HG03342 (cell line): ENCODE measurements at regions not wholly inside any gene's neighbourhood (a gene's known extent, or its start where the extent isn't known, plus 50 kb on each side); places are given as distances from the start of the nearest gene placed in this dataset.

Experiments used
- ATAC-seq: cut with Tn5 transposase; IDR thresholded peaks from one replicate; pipeline ENCODE4 v1.9.1; 2021; ENCODE audit warnings: mild to moderate bottlenecking, moderate library complexity; ENCODE audit not compliant: unreplicated experiment

DNA sequence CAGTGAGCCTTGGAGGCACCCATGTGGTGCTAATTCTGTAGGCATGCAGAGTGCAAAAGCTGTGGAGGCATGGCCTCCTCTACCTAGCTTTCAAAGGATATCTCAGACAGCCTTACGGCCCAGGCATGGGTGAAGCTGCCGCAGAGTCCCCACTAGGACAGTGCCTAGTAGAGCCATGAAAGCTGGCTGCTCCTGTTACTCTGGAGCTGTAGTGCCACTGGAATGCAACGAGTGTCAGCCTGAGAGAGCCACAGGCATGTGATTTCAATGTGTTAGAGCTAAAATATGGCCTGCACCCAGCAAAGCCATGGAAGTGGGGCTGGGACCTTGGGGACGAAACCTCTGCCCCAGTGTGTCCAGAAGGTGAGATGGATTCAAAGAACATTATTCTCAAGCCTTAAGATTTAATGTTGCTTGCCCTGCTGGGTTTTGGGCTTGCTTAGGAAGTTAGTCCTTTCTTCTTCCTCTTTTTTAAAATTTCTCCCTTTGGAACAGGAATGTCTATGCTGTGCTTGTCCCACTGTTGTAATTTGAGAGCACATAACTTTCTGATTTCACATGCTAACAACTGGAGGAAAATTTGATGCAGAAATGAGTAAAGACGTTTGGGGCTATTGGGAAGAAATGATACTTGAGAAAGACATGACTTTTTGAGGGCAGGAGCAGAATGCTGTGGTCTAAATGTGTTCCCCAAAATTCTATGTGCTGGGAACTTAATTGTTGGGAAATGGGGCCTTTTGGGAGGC is 298.4 kb downstream of the PSAT1 start:
- no peak for ATAC-seq

DNA sequence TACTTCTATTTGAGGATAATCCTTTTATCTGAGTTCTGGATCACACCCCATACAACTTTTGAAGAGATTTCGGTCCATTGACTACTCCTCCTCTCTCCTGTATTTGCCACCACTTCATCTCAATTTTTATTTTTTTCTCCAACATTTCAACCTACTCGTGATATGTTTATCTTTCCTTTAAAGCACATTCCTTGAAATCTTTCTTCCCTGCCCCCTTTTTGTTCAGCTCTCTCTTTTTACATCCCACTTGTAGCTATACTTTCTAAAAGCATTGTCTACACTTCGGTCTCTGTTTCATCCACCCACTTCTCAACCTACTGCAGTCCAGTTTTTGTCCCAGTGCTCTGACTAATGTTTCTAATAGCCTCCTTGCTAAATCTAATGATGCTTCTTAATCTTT is 299.4 kb downstream of the PSAT1 start:
- ATAC-seq = no peak

GRCh38 chr9:78598120-78598519 is 301.2 kb downstream of the PSAT1 start:
- ATAC-seq = no peak

- ATAC-seq = no peak
Measured at GRCh38 chr9:78599926-78600325, 303.0 kb downstream of the PSAT1 start.

GRCh38 chr9:78601957-78602565 is 305.1 kb downstream of the PSAT1 start:
- peak; percentile 87 for ATAC-seq

DNA sequence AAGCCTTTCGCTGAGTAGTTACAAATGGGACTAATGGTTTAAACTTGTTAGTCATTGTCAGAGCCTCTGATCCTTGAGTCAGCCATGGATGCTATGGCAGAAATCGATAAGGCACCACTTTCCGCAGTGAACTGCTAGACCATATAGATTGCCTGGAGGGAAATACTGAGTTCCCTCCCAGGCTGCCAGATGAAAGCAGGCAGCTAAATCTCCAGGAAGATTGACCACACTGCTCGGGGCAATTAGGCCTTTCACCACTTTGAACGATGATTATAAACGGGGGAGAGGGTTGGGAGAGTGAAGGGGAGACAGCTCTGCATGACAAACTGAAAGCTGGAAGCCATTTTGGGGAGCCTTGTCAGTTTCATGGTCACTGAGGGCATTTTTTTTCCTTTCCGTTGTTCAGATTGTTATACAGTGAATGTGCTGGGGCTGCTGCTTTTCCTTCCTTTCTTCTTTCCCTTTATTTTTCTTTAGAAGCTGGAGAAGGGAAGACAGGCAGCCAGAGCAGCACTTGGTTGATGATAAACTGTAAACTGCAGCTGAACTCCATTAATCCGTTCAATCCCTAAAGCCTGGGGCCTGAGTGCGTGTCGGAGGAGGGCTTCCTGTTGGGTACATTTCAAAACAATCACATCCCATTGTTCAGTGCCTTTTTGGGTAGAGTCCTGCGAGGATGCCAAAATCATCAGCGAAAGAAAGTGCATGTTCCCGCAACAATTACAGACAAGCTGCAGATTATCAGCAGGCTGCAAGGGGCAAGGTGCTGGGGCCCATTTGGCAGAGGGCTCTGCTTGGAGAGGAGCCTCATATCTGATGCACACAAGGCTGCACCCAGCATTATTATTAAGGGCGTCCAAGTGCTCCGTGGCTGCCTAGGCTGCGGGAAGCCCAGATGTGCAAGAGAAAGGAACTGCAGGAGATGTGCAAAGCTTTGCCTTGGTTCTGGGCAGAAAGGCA is 308.4 kb downstream of the PSAT1 start:
- no peak for ATAC-seq

DNA sequence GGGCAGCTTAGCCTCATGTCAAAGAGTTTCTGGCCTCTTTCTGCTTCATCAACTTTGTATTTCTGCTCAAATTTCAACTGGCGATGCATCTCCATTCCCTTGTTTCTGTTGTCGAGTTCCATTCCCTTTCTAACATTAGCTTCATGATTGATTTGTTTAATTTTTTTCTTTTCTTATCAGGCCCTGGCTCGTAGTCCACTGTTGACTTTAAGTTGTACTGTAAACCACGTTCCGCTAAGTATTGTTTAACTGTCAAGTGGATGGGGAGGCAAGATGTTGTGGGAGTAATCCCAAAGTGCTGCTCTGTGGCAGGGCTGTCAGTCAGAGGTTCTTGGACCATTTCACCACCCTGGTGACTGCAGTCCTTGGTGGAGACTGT is 309.1 kb downstream of the PSAT1 start:
- no peak for ATAC-seq

DNA sequence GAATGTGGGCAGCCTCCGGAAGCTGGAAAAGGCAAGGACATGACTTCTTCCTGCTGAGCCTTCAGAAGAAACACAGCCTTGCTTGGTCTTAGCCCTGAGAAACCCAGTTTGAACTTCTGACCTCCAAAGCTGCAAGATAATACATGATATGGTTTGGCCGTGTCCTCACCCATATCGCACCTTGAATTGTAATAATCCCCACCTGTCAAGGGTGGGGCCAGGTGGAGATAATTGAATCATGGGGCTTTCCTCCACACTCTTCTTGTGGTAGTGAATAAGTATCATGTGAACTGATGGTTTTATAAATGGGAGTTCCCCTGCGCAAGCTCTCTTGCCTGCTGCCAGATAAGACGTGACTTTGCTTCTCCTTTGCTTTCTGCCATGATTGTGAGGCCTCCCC is 310.9 kb downstream of the PSAT1 start:
- no peak for ATAC-seq

DNA sequence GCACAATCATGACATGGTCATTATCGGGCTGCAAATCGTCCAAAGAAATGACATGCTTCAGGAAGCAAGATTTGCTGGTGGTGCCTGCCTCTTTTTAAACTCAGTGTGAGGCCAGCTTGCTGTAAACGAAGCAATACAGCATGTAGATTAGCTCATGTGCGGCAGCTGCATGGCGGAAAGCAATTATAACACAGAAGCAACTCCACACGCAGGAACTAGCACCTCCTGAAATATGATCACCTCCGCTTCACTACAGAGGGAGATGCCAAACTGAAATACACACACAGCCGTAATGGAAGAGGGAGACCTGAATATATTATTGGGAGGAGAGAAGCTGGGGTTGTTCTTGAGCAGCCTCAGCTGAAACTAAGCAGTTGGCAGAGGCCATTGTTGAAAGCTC is 312.5 kb downstream of the PSAT1 start:
- no peak for ATAC-seq

GRCh38 chr9:78612091-78612490 is 315.2 kb downstream of the PSAT1 start:
- no peak for ATAC-seq

DNA sequence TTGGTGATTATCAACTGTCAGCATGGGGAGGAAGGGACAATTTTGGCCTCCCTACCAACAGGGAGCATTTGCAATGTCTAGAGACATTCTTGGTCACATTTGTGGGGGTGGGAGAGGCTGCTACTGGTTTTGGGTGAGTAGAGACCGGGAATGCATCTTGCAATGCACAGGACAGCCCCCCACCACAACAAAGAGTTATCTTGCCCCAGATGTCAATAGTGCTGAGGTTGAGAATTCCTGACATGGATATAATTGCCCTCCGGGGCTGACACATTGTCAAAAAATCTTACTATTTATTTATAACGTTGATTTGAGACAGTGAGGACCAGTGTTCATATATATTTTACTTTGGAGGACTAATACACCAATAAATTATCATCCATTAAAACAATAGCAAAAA is 316.1 kb downstream of the PSAT1 start:
- ATAC-seq = no peak

GRCh38 chr9:78614892-78615291 is 318.0 kb downstream of the PSAT1 start:
- ATAC-seq = no peak

GRCh38 chr9:78615372-78615771 is 318.4 kb downstream of the PSAT1 start:
- ATAC-seq = no peak

DNA sequence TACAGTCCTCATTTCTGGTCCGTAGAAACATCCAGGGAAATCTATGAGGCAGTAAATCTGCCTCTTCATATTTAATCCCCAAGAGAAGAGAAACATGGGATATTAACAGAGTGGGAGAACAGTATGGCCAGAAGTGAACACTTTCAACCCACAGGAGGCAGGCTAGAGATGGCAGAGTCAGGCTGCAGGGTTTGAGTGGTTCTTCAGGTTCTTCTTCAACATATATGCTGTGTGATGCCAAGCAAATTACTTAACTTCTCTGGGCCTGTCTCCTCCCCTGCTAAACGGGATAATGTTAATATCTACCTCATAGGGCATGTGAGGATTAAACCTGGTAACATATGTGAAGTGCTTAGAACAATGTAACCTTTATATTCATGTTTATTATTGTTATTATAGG is 321.8 kb downstream of the PSAT1 start:
- no peak for ATAC-seq

GRCh38 chr9:78620303-78620702 is 323.4 kb downstream of the PSAT1 start:
- no peak for ATAC-seq

- no peak for ATAC-seq
Measured at GRCh38 chr9:78620764-78621163, 323.8 kb downstream of the PSAT1 start.

GRCh38 chr9:78622126-78622525 is 325.2 kb downstream of the PSAT1 start:
- ATAC-seq = no peak

DNA sequence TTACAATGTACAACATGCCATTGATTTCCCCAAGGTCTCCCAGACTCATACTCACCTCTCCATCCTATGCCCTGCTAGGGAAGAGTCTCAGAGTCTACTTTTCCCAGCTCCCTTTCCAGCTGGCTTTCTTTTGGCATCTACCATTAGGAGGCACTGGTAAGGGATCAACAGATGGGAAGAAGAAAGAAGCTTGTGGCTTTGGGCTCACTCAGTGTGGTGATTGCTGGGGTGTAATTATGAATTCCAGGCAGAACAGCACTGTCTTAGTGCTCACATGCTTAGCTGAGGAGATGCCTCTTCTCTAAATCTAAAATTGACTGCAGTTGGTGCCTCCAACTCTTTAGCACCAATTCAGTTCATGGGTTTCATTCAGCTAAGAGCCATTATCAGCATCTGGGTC is 330.0 kb downstream of the PSAT1 start:
- ATAC-seq = no peak

- no peak for ATAC-seq
Measured at GRCh38 chr9:78630966-78631365, 334.0 kb downstream of the PSAT1 start.

- ATAC-seq = no peak
Measured at GRCh38 chr9:78640728-78641127, 343.8 kb downstream of the PSAT1 start.

GRCh38 chr9:78644359-78644758 is 347.4 kb downstream of the PSAT1 start:
- ATAC-seq = no peak

DNA sequence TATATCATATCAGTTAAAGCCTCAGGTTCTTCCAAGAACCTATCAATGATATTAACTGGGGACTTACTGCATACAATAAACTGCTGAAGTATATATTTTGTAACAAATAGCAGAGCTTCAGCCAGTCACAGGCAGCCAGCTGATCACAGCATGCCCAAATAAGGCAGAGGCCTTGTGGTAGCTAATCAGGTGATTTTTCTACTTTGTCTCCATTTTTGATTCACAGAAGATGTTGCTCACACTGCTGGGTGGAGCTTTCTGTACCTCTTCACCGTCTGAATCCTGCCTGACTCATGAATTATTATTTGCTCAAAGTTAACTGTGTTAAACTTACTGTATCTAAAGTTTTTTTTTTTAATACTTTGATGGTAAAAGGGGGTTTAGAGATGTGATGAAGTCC is 357.4 kb downstream of the PSAT1 start:
- no peak for ATAC-seq
